HG03342 (cell line): ENCODE measurements at regions not wholly inside any gene's neighbourhood (a gene's known extent, or its start where the extent isn't known, plus 50 kb on each side); places are given as distances from the start of the nearest gene placed in this dataset.
"Not testable (repeated sequence)": the region's sequence is repeated elsewhere in the genome, so short reads cannot be mapped to it uniquely, and the experiment has no call there.

ENCODE experiments used
- ATAC-seq: cut with Tn5 transposase; IDR thresholded peaks from one replicate; pipeline ENCODE4 v1.9.1; 2021; ENCODE audit warnings: mild to moderate bottlenecking, moderate library complexity; ENCODE audit not compliant: unreplicated experiment

DNA sequence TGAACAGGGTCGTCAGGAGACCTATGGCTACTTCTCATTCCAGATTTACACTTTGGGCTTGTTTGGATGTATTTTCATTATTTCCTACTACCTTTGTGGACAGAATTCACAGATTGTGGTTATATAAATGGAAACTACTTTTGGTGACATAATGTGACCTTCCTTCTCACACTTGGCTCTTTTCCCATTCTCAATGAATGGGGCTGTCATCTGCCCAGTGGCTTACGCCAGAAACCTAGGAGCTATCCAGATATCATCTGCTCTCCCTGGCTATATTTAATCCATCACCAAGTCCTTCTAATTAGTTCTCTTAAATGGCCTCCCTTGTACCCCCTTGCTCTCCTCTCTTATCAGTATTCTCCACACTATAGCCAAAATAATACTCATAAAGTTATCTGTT, 1606.8 kb downstream of the KHDRBS2 start:
- no peak for ATAC-seq

DNA sequence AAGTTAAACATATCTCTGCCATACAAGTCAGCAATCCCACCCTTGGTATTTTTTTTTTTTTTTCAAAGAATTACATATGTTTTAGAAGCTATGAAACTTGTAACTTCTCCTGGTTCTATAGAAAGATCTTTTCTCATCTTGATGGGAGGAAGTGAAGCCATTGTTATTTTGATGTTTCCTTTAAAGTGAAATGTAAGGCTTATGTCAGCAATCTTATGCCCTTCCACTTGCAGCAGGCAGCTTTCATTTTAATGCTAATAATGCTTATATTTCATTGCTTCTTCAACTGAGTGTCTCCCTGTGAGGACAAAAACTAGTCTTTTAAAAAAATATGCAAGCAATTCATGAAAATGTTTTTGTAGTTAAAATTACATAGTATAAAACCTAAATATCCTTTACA, 1614.7 kb downstream of the KHDRBS2 start:
- no peak for ATAC-seq

- no peak for ATAC-seq
Observed at GRCh38 chr6:60670036-60670435, 1616.0 kb downstream of the KHDRBS2 start.

DNA sequence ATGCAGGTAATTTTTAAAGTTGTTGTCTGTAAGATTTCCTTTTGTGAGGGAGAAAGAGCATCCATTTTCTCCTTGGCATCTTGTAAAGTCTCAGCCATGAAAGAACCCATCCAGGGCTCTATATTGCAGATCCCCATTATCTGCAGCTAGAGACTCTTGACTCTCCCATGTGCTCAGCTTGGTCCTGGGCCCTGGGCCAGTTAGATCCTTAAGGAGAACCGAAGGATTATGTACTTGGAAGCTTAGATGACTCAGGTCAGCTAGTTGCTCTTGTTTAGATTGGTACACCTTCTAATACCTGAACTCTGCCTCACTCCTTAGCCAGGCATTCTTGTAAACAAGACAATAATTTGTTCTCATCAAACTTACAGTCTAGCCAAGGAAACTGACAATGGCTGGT, 1617.6 kb downstream of the KHDRBS2 start:
- ATAC-seq, result no peak

DNA sequence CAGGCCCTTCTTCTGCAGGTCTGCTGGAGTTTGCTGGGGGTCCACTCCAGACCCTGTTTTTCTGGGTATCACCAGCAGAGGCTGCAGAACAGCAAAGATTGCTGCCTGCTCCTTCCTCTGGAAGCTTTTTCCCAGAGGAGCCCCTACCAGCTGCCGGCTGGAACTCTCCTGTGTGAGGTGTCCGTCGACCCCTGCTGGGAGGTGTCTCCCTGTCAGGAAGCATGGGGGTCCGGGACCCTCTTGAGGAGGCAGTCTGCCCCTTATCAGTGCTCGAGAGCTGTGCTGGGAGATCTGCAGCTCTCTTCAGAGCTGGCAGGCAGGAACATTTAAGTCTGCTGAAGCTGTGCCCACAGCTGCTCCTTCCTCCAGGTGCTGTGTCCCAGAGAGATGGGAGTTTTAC, 1622.8 kb downstream of the KHDRBS2 start:
- ATAC-seq, result not testable (repeated sequence)

GRCh38 chr6:60643870-60644269, 1642.2 kb downstream of the KHDRBS2 start:
- no peak for ATAC-seq

DNA sequence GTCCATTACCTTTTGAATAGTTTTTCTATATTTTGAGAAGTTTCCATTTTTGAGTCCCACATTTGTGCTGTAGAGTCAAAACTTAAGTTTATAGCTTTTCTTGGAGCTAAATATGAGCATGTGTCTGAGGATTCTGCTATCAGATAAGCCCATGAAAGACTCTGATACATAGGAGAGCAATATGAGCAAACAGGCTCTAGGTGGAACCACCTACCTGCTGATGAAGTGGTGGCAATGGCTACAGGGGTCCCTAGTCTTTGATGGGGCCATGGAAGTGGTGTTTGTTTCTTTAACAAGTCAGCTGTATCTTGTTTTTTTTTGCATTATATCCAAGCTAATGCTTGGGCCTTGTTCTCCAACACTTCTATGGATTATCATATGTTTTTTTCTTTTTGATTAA, 1646.8 kb downstream of the KHDRBS2 start:
- ATAC-seq, result not testable (repeated sequence)
